HG02610 (cell line): ENCODE measurements at regions not wholly inside any gene's neighbourhood (a gene's known extent, or its start where the extent isn't known, plus 50 kb on each side); places are given as distances from the start of the nearest gene placed in this dataset.

ENCODE experiments used
- ATAC-seq: cut with Tn5 transposase; IDR thresholded peaks from one replicate; pipeline ENCODE4 v1.9.1; 2021; ENCODE audit warnings: mild to moderate bottlenecking, moderate library complexity; ENCODE audit not compliant: unreplicated experiment

DNA sequence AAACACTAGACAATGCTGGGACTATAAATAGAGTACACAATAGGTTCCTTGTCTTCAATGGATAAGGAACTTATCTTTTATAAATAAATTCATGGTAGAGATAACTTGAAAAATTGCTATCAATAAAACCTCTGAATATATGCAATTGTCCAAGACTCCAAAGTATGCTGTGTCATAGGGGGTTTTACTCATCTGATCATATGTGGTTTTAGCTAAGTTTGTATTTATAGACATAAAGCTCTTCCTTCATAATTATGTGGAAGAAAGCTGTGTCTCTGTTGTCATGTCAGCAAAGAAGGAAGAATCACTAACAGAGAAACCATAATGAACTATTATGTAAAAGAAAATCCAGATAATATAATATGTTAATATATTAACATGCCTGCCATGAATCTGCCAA lies 111.5 kb upstream of the ATXN7L3B start:
- ATAC-seq, result no peak

DNA sequence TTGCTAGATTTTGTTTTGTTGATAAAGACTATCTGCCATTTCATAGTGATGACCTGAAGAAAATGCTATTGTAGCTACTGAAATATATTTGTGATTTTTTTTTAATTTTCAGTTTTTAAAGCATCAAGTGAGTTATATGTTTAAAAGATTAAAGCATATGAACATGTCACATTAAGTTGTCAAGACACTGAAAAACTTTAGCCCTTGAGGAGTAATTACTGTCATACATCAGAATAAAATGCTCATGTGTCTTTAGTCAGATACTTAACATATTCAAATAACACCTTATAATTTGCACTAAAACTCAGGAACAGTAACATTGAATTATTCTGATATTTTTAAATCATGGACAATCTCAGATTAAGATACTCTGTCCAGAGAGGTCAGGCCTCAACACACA lies 108.1 kb upstream of the ATXN7L3B start:
- ATAC-seq, result no peak

DNA sequence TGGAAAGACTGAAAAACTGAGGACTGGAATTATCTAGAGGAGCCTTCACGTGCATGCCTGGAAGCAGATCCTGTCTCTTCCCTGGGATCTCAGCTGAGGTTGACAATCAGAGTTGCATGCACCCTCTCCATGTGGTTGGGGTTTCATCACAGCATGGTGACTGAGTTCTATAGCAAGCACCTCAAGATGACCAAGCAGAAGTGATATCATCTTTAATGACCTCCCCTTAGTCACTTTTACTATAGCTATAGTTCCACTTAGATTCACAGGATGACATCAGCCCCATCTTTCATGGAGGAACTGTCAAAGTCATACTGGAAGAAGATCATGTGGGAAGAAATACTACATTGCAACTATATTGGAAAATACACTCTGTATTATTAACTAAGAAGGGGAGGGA lies 105.8 kb upstream of the ATXN7L3B start:
- ATAC-seq, result no peak

DNA sequence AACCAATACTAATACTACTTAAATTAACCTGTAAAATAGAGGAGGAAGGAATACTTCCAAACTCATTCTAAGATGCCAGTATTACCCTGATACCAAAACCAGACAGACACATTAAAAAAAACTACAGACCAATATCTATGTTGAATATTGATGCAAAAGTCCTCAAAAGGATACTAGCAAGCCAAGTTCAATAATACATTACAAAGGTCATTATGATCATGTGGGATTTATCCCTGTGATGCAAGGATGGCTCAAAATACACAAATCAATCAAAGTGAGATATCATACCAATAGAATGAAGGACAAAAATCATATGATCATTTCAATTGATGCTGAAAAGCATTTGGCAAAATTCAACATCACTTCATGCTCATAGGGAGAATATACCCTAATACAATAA lies 97.2 kb upstream of the ATXN7L3B start:
- ATAC-seq, result no peak

DNA sequence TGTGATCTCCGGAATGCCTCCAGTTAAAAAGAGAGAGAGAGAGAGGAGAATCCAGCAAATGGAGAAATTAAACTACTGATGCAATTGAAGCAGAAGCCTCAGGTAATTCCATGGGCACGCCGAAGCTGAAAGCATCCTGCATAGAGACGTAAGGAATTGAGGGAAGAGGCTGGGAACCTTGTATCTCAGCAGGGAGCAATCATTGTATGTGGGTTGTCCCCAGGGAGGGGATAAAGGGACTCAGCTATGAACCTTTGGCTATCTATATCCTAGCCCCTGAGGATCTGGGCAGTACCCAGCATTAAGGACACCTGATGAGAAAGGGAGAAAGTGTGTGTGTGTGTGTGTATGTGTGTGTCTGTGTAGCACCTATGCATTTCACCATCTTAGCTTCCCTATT lies 95.8 kb upstream of the ATXN7L3B start:
- ATAC-seq, result no peak

DNA sequence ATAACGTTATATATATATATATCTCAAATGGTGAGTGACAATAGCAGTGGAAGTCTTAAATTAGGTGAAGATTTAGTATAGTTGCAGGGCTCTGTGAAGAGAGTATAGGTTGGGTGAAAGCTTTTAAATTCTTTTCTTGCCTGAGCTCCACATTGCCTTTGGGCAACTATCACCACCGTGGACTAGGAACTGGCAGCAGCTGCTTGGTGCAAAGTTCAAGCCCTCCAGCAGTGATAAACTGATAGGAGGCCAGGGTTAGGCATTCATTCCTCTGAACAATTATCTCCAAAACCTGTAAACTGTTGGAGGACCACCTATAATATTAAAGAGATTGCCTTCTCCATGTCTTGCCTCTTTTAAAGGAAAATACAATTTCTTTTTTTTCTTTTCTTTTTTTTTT lies 91.2 kb upstream of the ATXN7L3B start:
- no peak for ATAC-seq

DNA sequence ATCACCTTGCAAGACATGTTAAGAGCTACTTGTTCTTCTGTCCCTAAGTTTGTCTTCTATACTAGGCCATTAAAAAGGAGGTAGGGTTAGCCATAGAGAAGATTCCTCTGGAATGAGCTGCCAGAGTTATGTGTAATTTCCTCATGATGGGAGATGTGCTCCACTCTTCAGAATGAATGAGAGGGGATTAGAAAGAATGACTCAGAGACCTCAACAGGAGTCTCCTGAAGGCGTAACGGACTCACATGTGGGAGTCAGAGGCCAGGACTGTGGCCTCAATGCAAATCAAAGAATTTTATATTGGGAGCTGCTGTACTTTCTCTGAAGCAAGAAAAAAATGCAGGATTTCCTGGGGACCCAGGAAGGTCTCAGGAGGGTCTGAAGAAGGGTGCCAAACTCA lies 87.8 kb upstream of the ATXN7L3B start:
- ATAC-seq, result no peak

DNA sequence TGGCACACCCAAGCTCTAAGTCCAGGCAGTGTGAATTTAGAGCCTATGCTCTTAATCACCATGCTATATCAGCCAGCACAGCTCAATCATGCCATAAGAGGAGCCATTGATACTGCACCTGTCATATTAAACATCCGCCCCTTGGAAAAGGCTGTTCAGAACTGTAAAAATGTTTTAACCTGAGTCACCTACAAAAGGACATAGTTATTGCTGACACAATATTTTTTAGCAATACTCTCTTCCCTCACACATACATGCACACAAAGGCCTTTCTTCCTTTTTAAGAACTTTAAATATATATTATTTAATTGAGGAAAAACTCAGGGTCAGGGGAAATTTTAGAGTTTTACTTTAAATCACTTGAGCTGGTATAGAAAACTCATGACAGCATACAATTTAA lies 83.5 kb upstream of the ATXN7L3B start:
- no peak for ATAC-seq

DNA sequence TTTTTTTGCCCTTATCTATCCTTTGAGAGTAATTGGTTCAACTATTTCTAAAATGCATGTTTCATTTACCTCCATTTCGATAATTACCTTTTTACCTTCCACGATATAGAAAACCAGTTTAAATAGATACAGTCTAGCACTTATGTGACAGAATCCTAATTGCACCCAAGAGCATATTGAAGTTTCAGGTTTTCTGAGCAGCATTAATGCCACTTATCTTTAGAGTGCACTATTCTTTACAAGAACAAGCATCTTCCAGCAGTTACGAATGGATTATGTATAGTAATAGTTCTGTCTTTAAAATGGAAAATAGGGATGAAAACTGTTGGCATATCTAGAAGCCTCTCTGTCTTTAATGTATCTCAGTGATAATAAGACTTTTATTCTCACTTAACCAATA lies 82.2 kb upstream of the ATXN7L3B start:
- ATAC-seq, result no peak

DNA sequence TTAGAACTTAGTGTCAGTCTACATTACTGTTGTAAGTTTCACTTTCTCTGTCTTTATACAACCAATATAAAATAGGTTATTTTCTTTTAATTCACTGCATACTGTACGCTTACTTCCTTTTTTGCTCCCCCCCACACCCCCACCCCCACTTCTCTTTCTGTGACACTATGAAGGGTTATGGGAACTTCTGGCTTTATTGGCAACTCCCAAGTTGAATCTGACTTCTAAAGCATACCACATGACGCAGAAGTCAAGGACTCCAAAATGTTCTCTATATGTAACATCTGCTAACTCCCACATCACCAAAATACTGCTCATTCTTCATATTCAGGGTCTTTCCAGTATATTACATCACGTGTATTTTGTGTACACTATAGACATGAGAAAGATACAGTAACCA lies 81.2 kb upstream of the ATXN7L3B start:
- no peak for ATAC-seq

DNA sequence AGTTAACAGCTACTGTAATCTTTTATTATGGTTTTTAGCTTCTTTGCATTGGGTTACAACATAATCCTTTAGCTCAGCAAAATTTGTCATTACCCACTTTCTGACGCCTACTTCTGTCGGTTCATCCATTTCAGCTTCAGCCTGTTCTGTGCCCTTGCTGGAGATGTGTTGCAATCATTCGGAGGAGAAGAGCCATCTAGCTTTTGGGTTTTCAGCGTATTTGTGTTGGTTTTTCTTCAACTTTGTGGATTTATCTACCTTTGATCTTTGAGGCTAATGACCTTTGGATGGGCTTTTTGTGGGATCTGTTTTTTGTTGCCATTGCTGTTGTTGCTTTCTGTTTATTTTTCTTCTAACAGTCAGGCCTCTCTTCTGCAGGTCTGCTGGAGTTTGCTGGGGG lies 69.2 kb upstream of the ATXN7L3B start:
- ATAC-seq, result no peak

DNA sequence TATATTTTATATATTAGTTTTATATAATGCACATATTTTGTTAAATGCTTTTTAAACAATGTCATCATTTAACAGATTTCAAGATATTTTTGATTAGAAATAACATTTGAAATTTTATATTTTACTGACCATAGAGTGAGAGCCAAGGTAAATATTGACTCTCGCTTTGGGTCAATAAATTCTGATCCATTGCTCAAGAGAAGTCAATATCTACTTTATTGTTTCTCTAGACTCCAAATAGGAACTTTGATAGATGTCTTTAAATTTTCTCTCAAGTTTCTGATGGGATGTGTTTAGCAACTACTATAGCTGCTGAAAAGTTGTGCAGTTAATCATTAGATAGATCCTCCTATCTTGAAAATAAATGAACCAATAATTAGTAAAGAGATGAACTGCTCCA lies 61.4 kb upstream of the ATXN7L3B start:
- ATAC-seq, result no peak

DNA sequence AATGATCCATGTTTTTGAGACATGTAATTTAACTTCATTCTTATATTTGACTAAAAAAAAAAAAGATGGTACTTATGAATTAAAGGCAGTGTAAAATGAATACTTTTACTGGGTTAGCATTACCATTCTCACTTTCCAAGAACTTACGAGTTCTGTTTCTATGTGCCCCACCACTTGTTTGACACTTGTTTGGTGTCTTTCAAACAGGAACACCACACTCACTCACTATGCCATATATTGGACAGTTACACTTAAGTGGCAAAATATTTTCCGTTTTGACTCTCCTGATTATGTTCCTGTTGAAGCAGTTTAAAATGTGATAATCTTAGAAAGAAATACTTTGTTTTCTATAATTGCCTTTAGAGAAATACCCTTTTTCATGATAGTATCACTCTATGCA lies 56.6 kb upstream of the ATXN7L3B start:
- no peak for ATAC-seq

DNA sequence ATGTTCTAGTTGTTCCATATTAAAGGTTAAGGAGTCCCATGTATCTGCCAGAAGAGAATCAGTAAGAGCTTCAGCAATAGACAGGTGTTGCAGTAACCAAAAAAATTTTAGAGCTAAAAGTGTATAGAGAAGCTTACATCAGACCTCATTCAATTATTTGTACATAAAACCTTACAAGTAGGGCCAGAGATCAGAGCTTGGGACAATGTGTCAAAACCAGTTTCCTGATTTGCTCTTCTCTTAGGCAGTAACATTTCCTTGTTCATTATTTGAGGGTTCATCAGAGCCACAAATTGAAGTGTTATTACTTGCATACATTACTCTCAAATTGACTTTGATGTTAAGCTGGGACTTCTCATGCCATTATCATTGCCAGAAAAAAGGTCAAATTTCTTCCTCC lies 55.5 kb upstream of the ATXN7L3B start:
- no peak for ATAC-seq

DNA sequence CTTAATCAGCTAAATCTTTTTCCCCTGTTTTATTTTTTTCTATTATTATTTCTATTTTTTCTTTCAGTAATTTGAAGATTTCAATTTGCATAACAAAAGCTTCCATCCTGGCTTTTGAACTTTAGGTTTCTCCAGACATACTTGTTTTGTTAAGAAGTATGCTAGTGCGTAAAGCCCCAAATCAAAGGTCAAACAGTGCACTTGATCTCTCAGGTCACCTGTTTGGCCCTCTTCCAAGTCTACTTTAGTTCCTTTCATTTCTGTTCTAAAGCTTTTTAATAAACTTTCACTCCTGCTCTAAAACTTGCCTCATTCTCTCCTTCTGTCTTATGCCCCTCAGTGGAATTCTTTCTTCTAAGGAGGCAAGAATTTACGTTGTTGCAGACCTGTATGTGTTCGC lies 54.6 kb upstream of the ATXN7L3B start:
- no peak for ATAC-seq
